ENCODE measurements at regions not wholly inside any gene's neighbourhood (a gene's known extent, or its start where the extent isn't known, plus 50 kb on each side); places are given as distances from the start of the nearest gene placed in this dataset.

GRCh38 chr14:42368234-42368633 is 761.6 kb downstream of the LRFN5 start:
- POLR2A ChIA-PET (ENCODE audit: unreplicated experiment): no interaction called here
- no peak overlapping the region for H4K91ac ChIP-seq (ENCODE audit: insufficient read depth, low read depth, low read length)
- ATAC-seq (ENCODE audit: low read depth) (no peak), DNase-seq (no peak)
- no peak overlapping the region for H3K27ac ChIP-seq (ENCODE audit: insufficient read depth, low read length)
- no peak overlapping the region for H3K14ac ChIP-seq (replicated peaks; ENCODE audit: low read depth, low read length)
- H2AK9ac ChIP-seq (replicated peaks; ENCODE audit: low read depth, low read length, poor library complexity): no peak overlapping the region
- CTCF ChIA-PET: no interaction called here
- intact Hi-C loops (cut with micrococcal nuclease) (no loop called here), in situ Hi-C loops (cut with MboI; ENCODE audit: low sequenced_read_pairs) (no loop called here), dilution Hi-C loops (cut with HindIII; ENCODE audit: low sequenced_read_pairs, unreplicated experiment) (no loop called here)
- H3K9me3 ChIP-seq (ENCODE audit: control insufficient read depth, insufficient read depth, low read length): no peaks in the 10 kb centered on the region
- BruUV-seq (replicated peaks): no TSS peak
- H3K9me1 ChIP-seq (ENCODE audit: insufficient read depth, low read length): no peaks in the 10 kb centered on the region
- no peaks in the 10 kb centered on the region for H4K20me1 ChIP-seq (ENCODE audit: insufficient read depth, low read length)
- H2AFZ ChIP-seq (replicated peaks; ENCODE audit: low read length, poor library complexity): no peak overlapping the region
- H3K27me3 ChIP-seq (ENCODE audit: control insufficient read depth, insufficient read depth, low read length): no peaks in the 10 kb centered on the region
- H2BK15ac ChIP-seq (ENCODE audit: low read depth, low read length): no peak overlapping the region
- TF ChIP-seq MAFK (IDR thresholded peaks at IDR 0.05; ENCODE audit: low read depth, low read length) (peak; percentile 87), FOS (IDR thresholded peaks at IDR 0.05; ENCODE audit: low read depth, low read length) (no peak)
- TF ChIP-seq, protein P1, sequence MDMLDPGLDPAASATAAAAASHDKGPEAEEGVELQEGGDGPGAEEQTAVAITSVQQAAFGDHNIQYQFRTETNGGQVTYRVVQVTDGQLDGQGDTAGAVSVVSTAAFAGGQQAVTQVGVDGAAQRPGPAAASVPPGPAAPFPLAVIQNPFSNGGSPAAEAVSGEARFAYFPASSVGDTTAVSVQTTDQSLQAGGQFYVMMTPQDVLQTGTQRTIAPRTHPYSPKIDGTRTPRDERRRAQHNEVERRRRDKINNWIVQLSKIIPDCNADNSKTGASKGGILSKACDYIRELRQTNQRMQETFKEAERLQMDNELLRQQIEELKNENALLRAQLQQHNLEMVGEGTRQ (IDR thresholded peaks at IDR 0.05; ENCODE audit: low read depth, low read length): no peak
- TF ChIP-seq, protein P2, sequence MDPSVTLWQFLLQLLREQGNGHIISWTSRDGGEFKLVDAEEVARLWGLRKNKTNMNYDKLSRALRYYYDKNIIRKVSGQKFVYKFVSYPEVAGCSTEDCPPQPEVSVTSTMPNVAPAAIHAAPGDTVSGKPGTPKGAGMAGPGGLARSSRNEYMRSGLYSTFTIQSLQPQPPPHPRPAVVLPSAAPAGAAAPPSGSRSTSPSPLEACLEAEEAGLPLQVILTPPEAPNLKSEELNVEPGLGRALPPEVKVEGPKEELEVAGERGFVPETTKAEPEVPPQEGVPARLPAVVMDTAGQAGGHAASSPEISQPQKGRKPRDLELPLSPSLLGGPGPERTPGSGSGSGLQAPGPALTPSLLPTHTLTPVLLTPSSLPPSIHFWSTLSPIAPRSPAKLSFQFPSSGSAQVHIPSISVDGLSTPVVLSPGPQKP (IDR thresholded peaks at IDR 0.05; ENCODE audit: borderline replicate concordance, low read depth, low read length): no peak
- H3K9ac ChIP-seq (ENCODE audit: low read depth, low read length): no peak overlapping the region
- no peak overlapping the region for H3K4me3 ChIP-seq (ENCODE audit: insufficient read depth, low read depth, low read length)
- no peak overlapping the region for H3K23ac ChIP-seq (ENCODE audit: low read depth, low read length)
- H2BK5ac ChIP-seq (ENCODE audit: low read depth, low read length, poor library complexity, severe bottlenecking): no peak overlapping the region
- no peak overlapping the region for H4K5ac ChIP-seq (ENCODE audit: low read depth, low read length)
- H2AK5ac ChIP-seq (ENCODE audit: low read depth, low read length): no peak overlapping the region
- no peak overlapping the region for H3K4me2 ChIP-seq (ENCODE audit: low read depth, low read length)
- no peaks in the 10 kb centered on the region for H3K4me1 ChIP-seq (ENCODE audit: control insufficient read depth, insufficient read depth, low read length)
- WGBS, 2 experiments (ENCODE audit: extremely low coverage in 2 of 2, insufficient read length in 1 of 2): no CpG with 5 or more reads among the region's 1 CpG
- H4K8ac ChIP-seq (ENCODE audit: low read depth in 2 of 2, low read length in 2 of 2): no peak overlapping the region
- no peaks in the 10 kb centered on the region for H3K79me1 ChIP-seq (ENCODE audit: low read depth in 1 of 2, low read length in 2 of 2)
- H3K18ac ChIP-seq (ENCODE audit: low read depth, low read length): no peak overlapping the region
- no peak overlapping the region for H2BK20ac ChIP-seq (ENCODE audit: low read depth, low read length)
- no peak overlapping the region for H3K4ac ChIP-seq (ENCODE audit: low read depth, low read length)
- H3K36me3 ChIP-seq (ENCODE audit: control insufficient read depth, insufficient read depth, low read length): no peaks in the 10 kb centered on the region
- H3K56ac ChIP-seq (ENCODE audit: extremely low read depth, insufficient read depth, low read length): no peak overlapping the region
- H2BK120ac ChIP-seq (ENCODE audit: low read depth, low read length): no peak overlapping the region
